Epidermal melanocyte (primary cell): ENCODE measurements at regions not wholly inside any gene's neighbourhood (a gene's known extent, or its start where the extent isn't known, plus 50 kb on each side); places are given as distances from the start of the nearest gene placed in this dataset.
"Not testable (repeated sequence)": the region's sequence is repeated elsewhere in the genome, so short reads cannot be mapped to it uniquely, and the experiment has no call there.

Experiments used
- DNase-seq: peaks from one replicate; pipeline ENCODE4 v3.0.0; 2011; ENCODE audit warnings: low spot score; ENCODE audit not compliant: insufficient read length

DNA sequence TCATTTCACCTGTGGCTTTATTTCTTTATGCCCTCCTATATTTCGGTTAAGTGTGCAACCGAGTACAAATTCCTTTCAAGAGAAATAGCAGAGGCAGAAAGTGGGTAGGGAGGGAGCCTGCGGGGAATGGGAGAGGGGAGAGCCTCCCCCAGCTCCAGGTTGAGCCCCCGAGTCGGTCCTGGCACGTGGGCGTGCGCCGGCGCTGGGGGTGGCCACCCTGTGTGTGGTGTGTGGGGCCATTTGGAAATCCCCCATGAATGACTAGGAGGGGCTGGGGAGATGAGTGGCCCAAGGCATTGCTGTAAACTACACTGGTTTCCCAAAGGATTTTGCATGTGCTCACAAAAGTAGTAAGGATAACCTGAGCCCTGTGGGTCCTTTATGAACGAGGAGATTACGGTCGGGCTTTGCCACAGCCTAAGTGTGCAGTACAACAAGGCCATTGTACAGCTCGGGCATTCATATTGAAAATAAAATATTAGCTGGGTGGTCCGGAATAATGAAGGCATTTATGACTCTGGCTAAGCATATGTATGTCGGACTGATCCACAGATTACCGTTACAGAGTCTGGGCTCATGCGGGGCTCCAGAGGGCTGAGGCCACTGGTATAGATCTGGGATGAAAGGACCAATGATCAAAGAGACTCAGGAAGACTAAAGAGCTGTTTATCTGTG lies 84.5 kb upstream of the RALGAPA2 start:
- DNase-seq, result no peak

DNA sequence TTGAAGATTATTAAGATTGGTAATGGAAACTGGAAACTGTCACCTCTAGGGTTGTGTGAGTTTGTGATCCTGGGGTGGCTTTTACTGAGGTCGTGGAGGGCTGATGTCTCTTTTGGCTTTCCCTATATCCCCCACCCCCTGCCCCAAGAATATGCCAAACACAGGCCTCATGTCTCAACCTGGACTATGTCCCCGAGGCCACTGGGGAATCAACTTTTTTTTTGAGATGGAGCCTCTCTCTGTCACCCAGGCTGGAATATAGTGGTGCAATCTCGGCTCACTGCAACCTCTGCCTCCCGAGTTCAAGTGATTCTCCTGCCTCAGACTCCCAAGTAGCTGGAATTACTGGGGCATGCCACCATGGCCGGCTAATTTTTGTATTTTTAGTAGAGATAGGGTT lies 83.3 kb upstream of the RALGAPA2 start:
- DNase-seq, result no peak

DNA sequence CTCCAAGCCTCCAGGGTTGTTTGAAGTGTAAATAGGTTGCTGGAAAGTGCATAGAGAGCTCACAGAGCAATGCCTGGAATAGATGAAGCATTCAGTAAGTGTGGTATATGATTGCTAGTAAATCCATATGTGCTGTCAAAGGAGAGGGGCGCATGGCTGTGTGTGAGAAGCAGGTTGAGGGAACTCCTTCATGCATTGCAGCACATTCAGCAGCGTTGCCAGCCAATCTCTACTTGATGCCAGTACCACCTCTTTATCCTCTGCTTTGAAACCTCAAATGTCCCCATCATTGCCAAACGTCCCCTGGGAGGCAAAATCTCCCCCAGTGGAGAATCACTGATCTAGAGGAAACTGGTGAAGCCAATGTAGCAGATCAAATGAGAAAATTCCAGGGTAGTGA lies 82.7 kb upstream of the RALGAPA2 start:
- DNase-seq, result no peak

- DNase-seq, result no peak
Measured at GRCh38 chr20:20793591-20793990, 81.1 kb upstream of the RALGAPA2 start.

DNA sequence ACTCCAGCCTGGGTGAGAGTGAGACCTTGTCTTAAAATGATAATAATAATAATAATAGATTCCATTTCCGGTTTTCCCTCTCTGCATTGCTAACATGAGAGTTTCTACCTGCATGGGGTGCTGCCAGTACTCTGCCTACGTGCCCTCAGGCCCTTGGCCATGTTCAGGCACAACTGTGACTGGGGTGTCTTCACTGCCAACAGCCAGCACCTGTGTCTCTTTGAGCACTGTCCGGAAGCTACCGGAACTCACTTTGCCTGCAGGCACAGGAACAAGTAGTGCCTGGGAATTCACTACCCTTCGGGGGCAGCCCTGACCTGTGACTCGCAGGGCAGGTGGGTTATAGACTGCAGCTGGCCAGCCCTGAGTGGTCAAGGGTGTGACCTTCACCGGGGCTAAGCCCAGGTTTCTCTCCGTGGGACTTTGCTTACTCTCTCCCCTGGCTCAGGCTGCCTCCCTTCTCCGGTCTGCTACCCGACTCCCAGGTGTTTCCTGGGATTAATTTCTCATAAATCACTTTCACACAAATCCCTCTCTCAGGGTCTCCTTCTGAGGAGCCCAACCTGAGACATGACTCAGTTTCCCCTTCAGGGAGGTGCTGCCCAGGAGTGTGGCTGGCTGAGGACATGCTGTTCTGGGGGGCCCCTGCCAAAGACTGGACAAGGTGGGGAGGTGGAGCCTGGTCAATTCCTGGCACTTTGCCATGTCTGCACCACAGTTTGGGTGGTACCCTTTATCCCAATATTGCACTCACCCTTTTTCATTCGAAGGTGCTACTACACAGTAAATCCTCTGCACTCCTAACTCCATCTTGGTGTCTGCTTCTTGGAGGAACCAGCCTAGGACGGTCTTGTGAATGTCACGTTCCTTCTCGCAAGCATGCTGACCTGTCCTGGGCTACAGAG lies 79.5 kb upstream of the RALGAPA2 start:
- no peak for DNase-seq

GRCh38 chr20:20788308-20788707 lies 75.9 kb upstream of the RALGAPA2 start:
- DNase-seq, result no peak

GRCh38 chr20:20786428-20786827 lies 74.0 kb upstream of the RALGAPA2 start:
- DNase-seq, result no peak

DNA sequence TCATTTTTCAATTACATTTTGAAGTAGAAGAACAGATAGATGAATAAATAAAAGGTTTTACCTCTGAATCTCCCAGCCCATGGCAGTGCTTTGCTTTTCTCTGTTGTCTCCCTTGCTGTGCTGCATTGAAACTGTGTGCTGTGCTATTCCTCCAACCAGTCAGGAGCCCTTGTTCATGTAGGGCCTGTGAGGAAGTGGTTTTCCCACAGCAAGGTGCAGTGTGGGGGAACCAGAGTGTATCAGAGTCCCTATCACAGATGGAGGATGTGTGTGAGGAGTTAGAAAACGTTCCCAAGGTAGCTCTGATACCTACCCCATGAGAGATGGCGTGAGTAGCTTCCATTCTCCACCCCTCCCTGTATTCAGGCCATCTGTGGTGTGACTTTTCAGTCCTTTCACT lies 72.8 kb upstream of the RALGAPA2 start:
- DNase-seq, result no peak

DNA sequence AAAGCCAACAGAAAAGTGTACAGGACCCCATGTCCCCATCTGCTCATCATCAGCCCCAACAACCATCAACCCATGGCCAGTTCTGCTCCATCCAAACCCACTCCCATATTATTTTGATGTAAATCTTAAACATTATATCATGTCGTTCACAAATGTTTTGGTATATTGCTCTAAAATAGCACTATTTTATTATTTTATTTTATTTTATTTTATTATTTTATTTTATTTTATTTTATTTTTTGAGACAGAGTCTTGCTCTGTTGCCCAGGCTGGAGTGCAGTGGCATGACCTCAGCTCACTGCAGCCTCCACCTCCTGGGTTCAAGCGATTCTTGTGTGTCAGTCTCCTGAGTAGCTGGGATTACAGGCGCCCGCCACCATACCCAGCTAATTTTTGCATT lies 72.0 kb upstream of the RALGAPA2 start:
- not testable (repeated sequence) for DNase-seq

- no peak for DNase-seq
Measured at GRCh38 chr20:20783450-20783849, 71.0 kb upstream of the RALGAPA2 start.

DNA sequence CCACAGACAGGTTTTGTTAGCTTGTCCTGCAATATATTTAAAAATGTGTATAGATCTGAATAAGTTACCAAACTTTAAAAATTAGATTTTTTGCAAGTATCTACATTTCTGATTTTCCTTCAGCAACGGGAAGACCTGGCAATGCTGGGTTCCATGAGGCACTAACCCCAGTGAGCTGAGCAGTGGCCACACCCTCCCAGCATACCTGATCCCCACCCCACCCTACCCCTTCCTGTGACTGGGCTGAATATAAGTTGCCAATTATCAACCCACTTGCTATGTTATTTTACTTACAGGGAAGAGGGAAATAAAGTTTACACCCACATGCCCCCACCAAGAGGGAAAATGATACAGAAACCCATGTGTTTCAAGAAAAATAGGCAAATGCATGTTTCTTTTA lies 70.3 kb upstream of the RALGAPA2 start:
- no peak for DNase-seq

DNA sequence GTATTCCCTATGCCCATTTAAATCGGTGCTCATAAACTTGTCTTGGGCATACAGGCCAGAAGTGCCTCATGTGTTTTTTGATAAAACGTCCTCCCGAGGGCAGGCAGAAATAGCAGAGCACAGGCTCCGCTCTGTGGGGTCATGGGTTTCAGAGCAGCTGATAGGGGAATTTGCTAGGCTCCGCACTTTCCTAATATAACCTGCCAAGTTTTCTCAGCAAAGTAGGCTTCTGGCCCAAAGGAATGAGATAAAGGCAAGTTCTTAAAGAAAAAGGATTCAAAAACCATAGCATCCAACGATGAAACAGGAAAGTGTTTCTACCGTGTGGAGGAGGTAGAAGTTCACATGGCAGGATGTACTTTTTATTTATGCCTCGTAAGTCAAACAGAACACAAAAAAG lies 69.8 kb upstream of the RALGAPA2 start:
- DNase-seq, result no peak

DNA sequence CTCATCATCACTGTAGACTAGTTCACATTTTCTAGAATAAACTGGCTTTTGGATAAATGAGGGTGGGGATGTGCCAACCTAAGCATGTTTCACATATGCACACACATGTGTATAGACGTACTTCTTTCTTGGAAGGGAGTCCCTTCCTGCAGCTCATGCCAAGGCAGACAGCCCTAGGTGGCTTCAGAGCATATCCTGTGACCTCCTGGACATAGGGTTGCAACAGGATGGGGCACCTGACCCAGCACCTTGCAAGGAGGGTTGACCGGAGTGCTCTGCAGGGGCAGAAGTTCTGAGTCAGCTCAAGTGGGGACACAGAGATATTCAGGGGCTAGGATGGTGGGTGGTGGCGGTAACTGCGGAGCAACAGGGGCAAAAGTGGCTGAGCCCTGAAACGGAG lies 68.6 kb upstream of the RALGAPA2 start:
- DNase-seq, result no peak

- no peak for DNase-seq
Measured at GRCh38 chr20:20780127-20780824, 67.8 kb upstream of the RALGAPA2 start.

- DNase-seq, result no peak
Measured at GRCh38 chr20:20778676-20779075, 66.2 kb upstream of the RALGAPA2 start.

- no peak for DNase-seq
Measured at GRCh38 chr20:20772497-20773085, 60.1 kb upstream of the RALGAPA2 start.

DNA sequence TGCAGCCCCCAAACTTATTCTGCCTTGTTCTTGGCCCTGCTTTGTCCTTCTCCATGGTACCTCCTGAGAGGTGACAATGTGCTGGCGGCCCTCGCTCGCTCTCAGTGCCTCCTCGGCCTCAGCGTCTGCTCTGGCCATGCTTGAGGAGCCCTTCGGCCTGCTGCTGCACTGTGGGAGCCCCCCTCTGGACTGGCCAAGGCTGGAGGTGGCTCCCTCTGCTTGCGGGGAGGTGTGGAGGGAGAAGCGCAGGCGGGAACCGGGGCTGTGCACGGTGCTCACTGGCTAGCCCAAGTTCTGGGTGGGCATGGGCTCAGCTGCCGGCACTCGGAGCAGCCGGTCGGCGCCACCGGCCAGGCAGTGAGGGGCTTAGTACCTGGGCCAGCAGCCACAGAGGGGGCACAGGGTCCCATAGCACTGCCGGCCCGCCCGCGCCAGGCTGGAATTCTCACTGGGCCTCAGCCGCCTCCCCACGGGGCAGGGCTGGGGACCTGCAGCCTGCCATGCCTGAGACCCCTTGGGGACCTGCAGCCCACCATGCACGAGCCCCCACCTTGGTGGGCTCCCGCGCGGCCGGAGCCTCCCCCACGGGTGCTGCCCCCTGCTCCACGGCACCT lies 55.9 kb upstream of the RALGAPA2 start:
- no peak for DNase-seq

DNA sequence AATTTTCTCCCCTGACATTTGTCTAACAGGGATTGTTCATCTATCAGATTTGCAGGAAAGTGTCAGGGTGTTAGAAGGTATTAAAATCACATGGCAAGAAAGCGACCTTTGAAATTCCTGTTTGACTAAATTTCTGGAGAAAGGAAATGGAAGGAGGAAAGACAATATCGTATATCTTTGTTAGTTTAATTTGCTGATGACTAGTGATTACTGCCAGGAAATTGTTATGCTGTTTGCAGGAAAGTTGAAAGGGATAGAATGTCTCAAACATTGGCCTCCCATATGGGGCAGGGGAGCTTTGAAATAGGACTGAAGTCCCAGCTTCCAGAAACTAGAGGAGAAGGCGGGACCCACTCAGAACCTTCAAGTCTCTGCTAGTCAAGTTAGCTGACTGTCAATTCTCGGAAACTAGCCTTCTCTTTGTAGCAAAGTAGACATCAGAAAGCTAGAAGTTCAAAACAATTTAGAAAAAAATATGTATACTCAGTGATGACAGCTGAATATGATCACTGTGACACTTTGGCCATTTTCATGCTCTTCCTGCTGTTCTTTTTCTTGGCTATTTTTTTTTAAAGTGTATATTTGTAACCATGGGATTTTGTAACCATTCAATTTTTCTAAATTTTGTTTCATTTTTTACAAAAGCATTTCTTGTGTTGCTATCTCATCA lies 53.4 kb upstream of the RALGAPA2 start:
- DNase-seq, result no peak

- no peak for DNase-seq
Measured at GRCh38 chr20:20763650-20764049, 51.2 kb upstream of the RALGAPA2 start.
